Neural progenitor cell (in vitro differentiated cells): ENCODE measurements at regions not wholly inside any gene's neighbourhood (a gene's known extent, or its start where the extent isn't known, plus 50 kb on each side); places are given as distances from the start of the nearest gene placed in this dataset.

Source experiments
- DNase-seq: peaks from one replicate; pipeline ENCODE4 v3.0.0-alpha.2; 2016; ENCODE audit warnings: low spot score
- H2AFZ ChIP-seq: fragments of 200-600 bp; sonication (generic); replicated peaks from 2 replicates; pipeline ENCODE4 v1.6.1; 2016; ENCODE audit warnings: antibody characterized with exemption
- H3F3A ChIP-seq: fragments of 200-600 bp; sonication (generic); 2 replicates; pipeline ENCODE4 v1.6.1; 2016; ENCODE audit warnings: antibody characterized with exemption, low read depth
- H3K27ac ChIP-seq: fragments of 200-600 bp; sonication (generic); 2 replicates; pipeline ENCODE4 v1.5.1; 2016; ENCODE audit warnings: mild to moderate bottlenecking
- H3K27me3 ChIP-seq: fragments of 200-600 bp; sonication (generic); 2 replicates; pipeline ENCODE4 v1.6.1; 2016; ENCODE audit warnings: mild to moderate bottlenecking, moderate library complexity
- H3K36me3 ChIP-seq: fragments of 200-600 bp; sonication (generic); 2 replicates; pipeline ENCODE4 v1.5.1; 2016
- H3K4me1 ChIP-seq: fragments of 200-600 bp; sonication (generic); 2 replicates; pipeline ENCODE4 v1.6.1; 2016; ENCODE audit warnings: mixed run types
- H3K4me2 ChIP-seq: fragments of 200-600 bp; sonication (generic); 2 replicates; pipeline ENCODE4 v1.6.1; 2016
- H3K4me3 ChIP-seq: fragments of 200-600 bp; sonication (generic); 2 replicates; pipeline ENCODE4 v1.5.1; 2016
- H3K79me2 ChIP-seq: fragments of 200-600 bp; sonication (generic); 2 replicates; pipeline ENCODE4 v1.6.1; 2016; ENCODE audit warnings: low read depth
- H3K9ac ChIP-seq: fragments of 200-600 bp; sonication (generic); 2 replicates; pipeline ENCODE4 v1.6.1; 2016
- H3K9me3 ChIP-seq: fragments of 200-600 bp; sonication (generic); 2 replicates; pipeline ENCODE4 v1.5.1; 2016; ENCODE audit warnings: low read depth
- H4K20me1 ChIP-seq: fragments of 200-600 bp; sonication (generic); 2 replicates; pipeline ENCODE4 v1.6.1; 2016; ENCODE audit warnings: low read depth
- H3K27ac Mint-ChIP-seq: 3 replicates; pipeline ENCODE4 v1.8.0; 2021; ENCODE audit warnings: mixed read lengths
- H3K27me3 Mint-ChIP-seq: 2 replicates; pipeline ENCODE4 v1.8.0; 2022; ENCODE audit warnings: low read depth, mild to moderate bottlenecking, inconsistent platforms, moderate library complexity, mixed read lengths; ENCODE audit not compliant: insufficient read depth
- H3K36me3 Mint-ChIP-seq: 3 replicates; pipeline ENCODE4 v1.8.0; 2021; ENCODE audit warnings: mixed read lengths
- H3K4me1 Mint-ChIP-seq: 3 replicates; pipeline ENCODE4 v1.8.0; 2021; ENCODE audit warnings: mixed read lengths
- H3K4me3 Mint-ChIP-seq: 3 replicates; pipeline ENCODE4 v1.8.0; 2021; ENCODE audit warnings: mild to moderate bottlenecking, moderate library complexity, mixed read lengths
- H3K9me3 Mint-ChIP-seq: 3 replicates; pipeline ENCODE4 v1.8.0; 2020; ENCODE audit warnings: mixed read lengths
- EZH2 ChIP-seq: fragments of 200-600 bp; sonication (generic); IDR thresholded peaks from 2 replicates; pipeline ENCODE4 v1.6.1; 2017; ENCODE audit warnings: antibody characterized with exemption, mild to moderate bottlenecking, moderate library complexity
- EZH2phosphoT487 ChIP-seq: fragments of 200-600 bp; sonication (generic); IDR thresholded peaks from 2 replicates; pipeline ENCODE4 v1.6.1; 2017; ENCODE audit warnings: antibody characterized with exemption
- TF ChIP-seq, protein P1 (sequence below): fragments of 200-600 bp; sonication (generic); IDR thresholded peaks from 2 replicates; pipeline ENCODE4 v1.5.1; 2017; ENCODE audit warnings: antibody characterized with exemption, mild to moderate bottlenecking

DNA sequence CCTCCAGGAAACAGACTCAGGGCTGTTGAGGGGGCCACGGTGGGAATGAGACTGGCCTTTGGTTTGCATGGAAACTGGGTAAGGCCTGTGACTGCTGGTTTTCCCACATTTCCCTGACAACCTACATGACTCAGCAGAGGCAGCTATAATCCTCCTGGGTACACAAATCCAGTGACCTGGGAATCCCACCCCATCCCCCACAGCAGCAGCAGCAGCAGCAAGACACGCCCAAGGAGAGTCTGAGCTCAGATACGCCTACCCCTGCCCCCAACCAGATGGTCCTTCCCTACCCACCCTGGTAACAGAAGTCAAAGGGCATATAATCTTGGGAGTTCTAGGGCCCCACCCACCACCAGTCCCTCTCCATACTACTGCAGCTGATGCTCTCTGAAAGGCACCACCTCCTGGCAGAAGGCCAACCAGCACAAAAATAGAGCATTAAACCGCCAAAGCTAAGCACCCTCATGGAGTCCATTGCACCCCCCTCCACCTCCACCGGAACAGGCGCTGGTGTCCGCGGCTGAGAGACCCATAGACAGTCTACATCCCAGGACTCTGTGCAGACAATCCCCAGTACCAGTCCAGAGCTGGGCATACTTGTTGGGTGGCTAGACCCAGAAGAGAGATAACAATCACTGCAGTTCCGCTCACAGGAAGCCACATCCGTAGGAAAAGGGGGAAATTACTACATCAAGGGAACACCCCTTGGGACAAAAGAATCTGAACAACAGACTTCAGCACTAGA lies 237.2 kb upstream of the SPRY2 start:
- Histone ChIP-seq H3K79me2 (no peaks in the 10 kb centered on the region), H3K27ac (no peak overlapping the region), H3K4me3 (no peak overlapping the region), H3K27me3 (no peaks in the 10 kb centered on the region), H3K9me3 (no peaks in the 10 kb centered on the region), H2AFZ (peak overlapping the region; percentile 26), H3K36me3 (no peaks in the 10 kb centered on the region), H4K20me1 (no peaks in the 10 kb centered on the region), H3K4me2 (no peak overlapping the region), H3K9ac (no peak overlapping the region), H3F3A (no peaks in the 10 kb centered on the region), H3K4me1 (peaks cover 3% of the 10 kb centered on the region)
- H3K27me3 Mint-ChIP-seq: no peaks in the 10 kb centered on the region
- peaks cover 3% of the 10 kb centered on the region for H3K4me1 Mint-ChIP-seq
- no peak overlapping the region for H3K27ac Mint-ChIP-seq
- peaks cover 46% of the 10 kb centered on the region for H3K9me3 Mint-ChIP-seq
- peaks cover 2% of the 10 kb centered on the region for H3K36me3 Mint-ChIP-seq
- no peak overlapping the region for H3K4me3 Mint-ChIP-seq
- peak; percentile 7 for DNase-seq
- TF ChIP-seq EZH2 (no peak), EZH2phosphoT487 (no peak)
- TF ChIP-seq, protein P1, sequence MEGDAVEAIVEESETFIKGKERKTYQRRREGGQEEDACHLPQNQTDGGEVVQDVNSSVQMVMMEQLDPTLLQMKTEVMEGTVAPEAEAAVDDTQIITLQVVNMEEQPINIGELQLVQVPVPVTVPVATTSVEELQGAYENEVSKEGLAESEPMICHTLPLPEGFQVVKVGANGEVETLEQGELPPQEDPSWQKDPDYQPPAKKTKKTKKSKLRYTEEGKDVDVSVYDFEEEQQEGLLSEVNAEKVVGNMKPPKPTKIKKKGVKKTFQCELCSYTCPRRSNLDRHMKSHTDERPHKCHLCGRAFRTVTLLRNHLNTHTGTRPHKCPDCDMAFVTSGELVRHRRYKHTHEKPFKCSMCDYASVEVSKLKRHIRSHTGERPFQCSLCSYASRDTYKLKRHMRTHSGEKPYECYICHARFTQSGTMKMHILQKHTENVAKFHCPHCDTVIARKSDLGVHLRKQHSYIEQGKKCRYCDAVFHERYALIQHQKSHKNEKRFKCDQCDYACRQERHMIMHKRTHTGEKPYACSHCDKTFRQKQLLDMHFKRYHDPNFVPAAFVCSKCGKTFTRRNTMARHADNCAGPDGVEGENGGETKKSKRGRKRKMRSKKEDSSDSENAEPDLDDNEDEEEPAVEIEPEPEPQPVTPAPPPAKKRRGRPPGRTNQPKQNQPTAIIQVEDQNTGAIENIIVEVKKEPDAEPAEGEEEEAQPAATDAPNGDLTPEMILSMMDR: no peak

DNA sequence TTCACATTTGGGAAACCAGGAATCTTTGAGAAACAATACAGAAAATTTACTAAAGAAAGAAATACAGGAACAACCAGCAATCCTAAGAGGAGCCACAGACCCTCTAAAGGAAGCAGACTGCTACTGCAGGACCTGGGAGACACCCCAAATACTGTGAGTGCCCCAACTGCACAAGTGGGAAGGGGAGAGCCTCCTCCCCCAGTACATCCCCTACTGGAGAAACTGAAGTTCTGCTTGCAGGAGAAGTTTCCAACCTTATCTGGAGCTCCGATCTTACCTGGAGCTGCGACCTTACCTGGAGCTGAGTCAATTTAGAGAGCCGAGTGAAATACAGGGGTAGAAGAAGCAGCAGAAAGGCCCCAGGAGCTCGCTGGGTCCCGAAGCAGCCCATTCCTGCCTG lies 236.4 kb upstream of the SPRY2 start:
- H3K36me3 ChIP-seq: no peaks in the 10 kb centered on the region
- no peaks in the 10 kb centered on the region for H3K9me3 ChIP-seq
- no peak overlapping the region for H3K27ac ChIP-seq
- H3K9ac ChIP-seq: no peak overlapping the region
- TF ChIP-seq, protein P1: peak; percentile 7
- TF ChIP-seq EZH2phosphoT487 (no peak), EZH2 (no peak)
- H2AFZ ChIP-seq: peak overlapping the region; percentile 26
- peaks cover 3% of the 10 kb centered on the region for H3K4me1 Mint-ChIP-seq
- H3K79me2 ChIP-seq: no peaks in the 10 kb centered on the region
- H3K27me3 Mint-ChIP-seq: no peaks in the 10 kb centered on the region
- H3K27me3 ChIP-seq: no peaks in the 10 kb centered on the region
- no peak overlapping the region for H3K4me2 ChIP-seq
- peaks cover 41% of the 10 kb centered on the region for H3K9me3 Mint-ChIP-seq
- H3K4me1 ChIP-seq: peaks cover 3% of the 10 kb centered on the region
- no peak for DNase-seq
- H3K4me3 Mint-ChIP-seq: no peak overlapping the region
- no peaks in the 10 kb centered on the region for H4K20me1 ChIP-seq
- H3F3A ChIP-seq: no peaks in the 10 kb centered on the region
- H3K4me3 ChIP-seq: no peak overlapping the region
- H3K27ac Mint-ChIP-seq: peak overlapping the region; percentile 26
- peaks cover 2% of the 10 kb centered on the region for H3K36me3 Mint-ChIP-seq

DNA sequence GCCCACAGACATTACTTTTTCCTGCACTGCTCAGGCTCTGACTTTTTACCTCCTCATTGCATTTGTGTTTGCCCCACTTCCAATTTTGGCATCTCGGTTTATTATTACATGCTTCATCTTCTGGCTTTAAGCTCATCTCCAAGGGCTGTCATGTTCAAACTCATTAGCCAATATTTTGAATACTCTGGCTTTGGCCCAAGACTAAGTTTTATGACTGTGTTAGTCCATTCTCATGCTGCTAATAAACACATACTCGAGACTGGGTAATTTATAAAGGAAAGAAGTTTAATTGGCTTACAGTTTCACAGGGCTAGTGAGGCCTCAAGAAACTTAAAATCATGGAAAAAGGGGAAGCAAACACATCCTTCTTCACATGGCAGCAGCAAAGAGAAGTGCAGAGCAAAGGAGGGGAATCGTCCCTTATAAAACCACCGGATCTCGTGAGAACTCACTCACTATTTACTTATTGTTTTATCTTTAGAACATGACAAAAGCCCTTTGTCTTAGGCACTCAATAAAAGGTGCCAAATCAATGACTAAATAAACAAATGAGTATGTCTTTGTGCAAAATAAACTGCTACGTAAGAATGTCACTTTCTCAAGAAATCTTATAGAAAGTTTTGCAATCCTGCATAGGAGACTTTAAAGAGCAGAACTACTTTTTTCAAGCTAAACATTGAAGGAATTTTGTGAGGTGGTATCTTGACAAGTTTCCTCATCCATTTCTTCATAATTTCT lies 233.4 kb upstream of the SPRY2 start:
- Mint-ChIP-seq H3K9me3 (peaks cover 19% of the 10 kb centered on the region), H3K36me3 (peaks cover 2% of the 10 kb centered on the region), H3K27me3 (peaks cover 2% of the 10 kb centered on the region), H3K4me3 (no peak overlapping the region), H3K27ac (no peak overlapping the region), H3K4me1 (peaks cover 3% of the 10 kb centered on the region)
- TF ChIP-seq, protein P1: no peak
- no peak for TF ChIP-seq EZH2phosphoT487
- TF ChIP-seq EZH2: no peak
- Histone ChIP-seq H3K36me3 (no peaks in the 10 kb centered on the region), H3K4me1 (peaks cover 3% of the 10 kb centered on the region), H3K27ac (no peak overlapping the region), H3K9me3 (no peaks in the 10 kb centered on the region), H3K79me2 (no peaks in the 10 kb centered on the region), H3K4me2 (no peak overlapping the region), H2AFZ (peak overlapping the region; percentile 45), H4K20me1 (no peaks in the 10 kb centered on the region), H3K27me3 (no peaks in the 10 kb centered on the region), H3K4me3 (no peak overlapping the region), H3K9ac (no peak overlapping the region), H3F3A (no peaks in the 10 kb centered on the region)
- DNase-seq: no peak
